CD14-positive monocyte (primary cell): ENCODE measurements at regions not wholly inside any gene's neighbourhood (a gene's known extent, or its start where the extent isn't known, plus 50 kb on each side); places are given as distances from the start of the nearest gene placed in this dataset.

Experiments used
- DNase-seq, 3 donors: peaks; one replicate each; pipeline ENCODE4 v3.0.0-alpha.2; 2011 to 2022
- H2AFZ ChIP-seq: 2 replicates; pipeline ENCODE4 v1.6.0; 2012; ENCODE audit warnings: mild to moderate bottlenecking, low read depth, low read length, inconsistent platforms; ENCODE audit not compliant: insufficient read depth, poor library complexity, severe bottlenecking
- H3K27ac ChIP-seq, 2 donors: 1 replicate in 1 of 2; 2 replicates in 1 of 2; pipeline ENCODE4 v1.5.1; 2012 to 2013; ENCODE audit warnings: low read length in 2 of 2, control low read depth in 1 of 2, inconsistent platforms in 1 of 2, low read depth in 1 of 2, mild to moderate bottlenecking in 1 of 2
- H3K27me3 ChIP-seq, 2 donors: one replicate each; pipeline versions ENCODE4 v1.6.0 to v1.6.1; 2011 to 2013; ENCODE audit warnings: low read length in 2 of 2; ENCODE audit not compliant: control insufficient read depth in 2 of 2, insufficient read depth in 2 of 2
- H3K36me3 ChIP-seq, 2 donors: replicated peaks in 1 of 2; 1 replicate in 1 of 2; 2 replicates in 1 of 2; pipeline versions ENCODE4 v1.5.1 to v1.6.1; 2012 to 2013; ENCODE audit warnings: low read length in 2 of 2, control low read depth in 1 of 2, inconsistent platforms in 1 of 2, mild to moderate bottlenecking in 1 of 2; ENCODE audit not compliant: insufficient read depth in 2 of 2, control insufficient read depth in 1 of 2
- H3K4me1 ChIP-seq, 2 donors: 1 replicate in 1 of 2; 2 replicates in 1 of 2; pipeline versions ENCODE4 v1.5.1 to v1.6.1; 2012 to 2013; ENCODE audit warnings: low read length in 2 of 2, control low read depth in 1 of 2, inconsistent platforms in 1 of 2, mild to moderate bottlenecking in 1 of 2, moderate library complexity in 1 of 2; ENCODE audit not compliant: insufficient read depth in 2 of 2, control insufficient read depth in 1 of 2
- H3K4me2 ChIP-seq: replicated peaks from 2 replicates; pipeline ENCODE3; 2012; ENCODE audit warnings: low read length, moderate library complexity, mild to moderate bottlenecking; ENCODE audit not compliant: poor library complexity, severe bottlenecking; ENCODE audit errors: extremely low read depth
- H3K4me3 ChIP-seq, 3 experiments: fragments of 200-600 bp in 1 of 3; sonication (generic) in 1 of 3; replicated peaks in 1 of 3; 1 replicate in 2 of 3; 2 replicates in 1 of 3; pipeline ENCODE4 v1.5.1; 2011 to 2013; ENCODE audit warnings: low read length in 3 of 3, mild to moderate bottlenecking in 3 of 3, control low read depth in 2 of 3, low read depth in 2 of 3, inconsistent platforms in 1 of 3, moderate library complexity in 1 of 3
- H3K79me2 ChIP-seq: 2 replicates; pipeline ENCODE4 v1.6.0; 2012; ENCODE audit warnings: mild to moderate bottlenecking, control low read depth, inconsistent platforms, low read length, moderate library complexity; ENCODE audit not compliant: insufficient read depth
- H3K9ac ChIP-seq: 2 replicates; pipeline ENCODE4 v1.6.0; 2017; ENCODE audit warnings: low read length, mild to moderate bottlenecking; ENCODE audit not compliant: insufficient read depth, poor library complexity, severe bottlenecking
- H3K9me3 ChIP-seq, 2 donors: replicated peaks in 1 of 2; 1 replicate in 1 of 2; 2 replicates in 1 of 2; pipeline versions ENCODE4 v1.5.1 to v1.6.1; 2012 to 2013; ENCODE audit warnings: low read length in 2 of 2, control low read depth in 1 of 2; ENCODE audit not compliant: control insufficient read depth in 1 of 2, insufficient read depth in 1 of 2
- H4K20me1 ChIP-seq: 2 replicates; pipeline ENCODE4 v1.6.0; 2012; ENCODE audit warnings: mild to moderate bottlenecking, low read length, control low read depth, moderate library complexity; ENCODE audit not compliant: insufficient read depth
- H3K27ac Mint-ChIP-seq, 7 donors: one replicate each; pipeline ENCODE4 v1.8.0; 2020; ENCODE audit warnings: mild to moderate bottlenecking in 7 of 7, mixed read lengths in 7 of 7, moderate library complexity in 6 of 7, inconsistent platforms in 2 of 7
- H3K27me3 Mint-ChIP-seq, 3 donors: one replicate each; pipeline ENCODE4 v1.8.0; 2021 to 2022; ENCODE audit warnings: low read depth in 3 of 3, mild to moderate bottlenecking in 3 of 3, mixed read lengths in 3 of 3, moderate library complexity in 3 of 3, inconsistent platforms in 1 of 3
- H3K36me3 Mint-ChIP-seq, 2 donors: one replicate each; pipeline ENCODE4 v1.8.0; 2020; ENCODE audit warnings: mixed read lengths in 2 of 2, inconsistent platforms in 1 of 2, mild to moderate bottlenecking in 1 of 2
- H3K4me1 Mint-ChIP-seq: one replicate; pipeline ENCODE4 v1.8.0; 2020; ENCODE audit warnings: mild to moderate bottlenecking, mixed read lengths
- H3K4me3 Mint-ChIP-seq, 2 donors: one replicate each; pipeline ENCODE4 v1.8.0; 2020; ENCODE audit warnings: mild to moderate bottlenecking in 2 of 2, mixed read lengths in 2 of 2, moderate library complexity in 1 of 2
- H3K9me3 Mint-ChIP-seq, 7 donors: one replicate each; pipeline ENCODE4 v1.8.0; 2020 to 2022; ENCODE audit warnings: mixed read lengths in 7 of 7, mild to moderate bottlenecking in 6 of 7, moderate library complexity in 6 of 7, inconsistent platforms in 2 of 7
- CTCF ChIP-seq: fragments of 200-600 bp; IDR thresholded peaks from one replicate; pipeline ENCODE4 v1.8.0; 2022; ENCODE audit warnings: antibody characterized with exemption, mild to moderate bottlenecking
- WGBS: methylation state at CpG from one replicate; pipeline ENCODE4 v1.1.5; 2013; ENCODE audit warnings: missing lambda C conversion rate; ENCODE audit not compliant: insufficient coverage; 5-methylcytosine and 5-hydroxymethylcytosine counted together
- intact Hi-C, 2 donors: fragments of 100-400 bp; cut with micrococcal nuclease; formaldehyde crosslinking; loops; one replicate each; pipeline versions ENCODE4 v1.15.0 to v1.15.1; 2023

- Histone ChIP-seq H2AFZ (no peak overlapping the region), H3K27me3 (no peaks in the 10 kb centered on the region), H3K27ac (no peak overlapping the region), H3K4me1 (no peaks in the 10 kb centered on the region), H4K20me1 (no peaks in the 10 kb centered on the region), H3K9ac (no peak overlapping the region), H3K4me3 (no peak overlapping the region), H3K9me3 (peaks cover 8 to 14% of the 10 kb centered on the region in 2 donors), H3K4me2 (no peak overlapping the region), H3K79me2 (no peaks in the 10 kb centered on the region), H3K36me3 (no peaks in the 10 kb centered on the region)
- no peak for TF ChIP-seq CTCF
- WGBS = 84% methylated on average over 27 of the region's 27 CpGs
- Mint-ChIP-seq H3K4me1 (no peaks in the 10 kb centered on the region), H3K9me3 (peaks cover 3 to 33% (median 15%) of the 10 kb centered on the region in 7 donors), H3K27ac (no peak overlapping the region), H3K4me3 (no peak overlapping the region), H3K36me3 (no peaks in the 10 kb centered on the region), H3K27me3 (peaks cover 1 to 3% (median 2%) of the 10 kb centered on the region in 3 donors)
- no peak for DNase-seq
- intact Hi-C loops = no loop called here
Measured at GRCh38 chr13:112012016-112012704, 54.8 kb upstream of the SOX1 start.

DNA sequence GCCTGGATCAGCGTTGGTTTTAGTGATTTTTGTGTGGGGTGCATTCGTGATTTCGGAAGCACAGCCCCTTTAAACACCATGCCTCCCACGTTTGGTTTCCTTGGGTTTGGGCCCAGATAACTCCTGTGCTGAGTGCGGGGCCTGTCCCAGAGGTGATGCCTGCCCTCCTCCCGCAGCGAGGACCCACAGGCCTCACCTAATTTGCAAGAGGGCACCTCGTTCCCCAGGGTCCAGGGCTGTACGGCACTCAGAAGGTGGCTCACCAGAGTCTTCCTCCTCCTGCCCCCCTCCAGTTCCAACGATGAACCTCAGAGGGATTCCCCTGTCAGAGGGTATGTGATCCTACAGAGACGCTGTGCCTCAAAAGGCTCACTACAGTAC, 54.3 kb upstream of the SOX1 start:
- Mint-ChIP-seq H3K27me3 (peaks cover 1 to 3% (median 2%) of the 10 kb centered on the region in 3 donors), H3K4me1 (no peaks in the 10 kb centered on the region), H3K36me3 (no peaks in the 10 kb centered on the region), H3K9me3 (peaks cover 3 to 30% (median 11%) of the 10 kb centered on the region in 7 donors), H3K27ac (peak overlapping the region in 1 of 7 donors; percentile 80), H3K4me3 (no peak overlapping the region)
- no peak for DNase-seq
- Histone ChIP-seq H3K79me2 (no peaks in the 10 kb centered on the region), H3K36me3 (no peaks in the 10 kb centered on the region), H4K20me1 (no peaks in the 10 kb centered on the region), H3K4me3 (no peak overlapping the region), H3K27me3 (no peaks in the 10 kb centered on the region), H2AFZ (no peak overlapping the region), H3K27ac (no peak overlapping the region), H3K9me3 (peaks cover 8 to 14% of the 10 kb centered on the region in 2 donors), H3K4me2 (no peak overlapping the region), H3K9ac (no peak overlapping the region), H3K4me1 (no peaks in the 10 kb centered on the region)
- no peak for TF ChIP-seq CTCF
- WGBS = 91% methylated on average over 5 of the region's 11 CpGs
- intact Hi-C loops = no loop called here
